Activated T-cell treated with anti-CD3 and anti-CD28 coated beads, Interleukin-2, amount 50 U/mL, for 4 hours (primary cell): ENCODE measurements at regions not wholly inside any gene's neighbourhood (a gene's known extent, or its start where the extent isn't known, plus 50 kb on each side); places are given as distances from the start of the nearest gene placed in this dataset.

Experiments
- ATAC-seq, 2 donors: fragments of 200-7000 bp; cut with Tn5 transposase; one replicate each; pipeline ENCODE4 v1.10.0; 2021
- DNase-seq: peaks from one replicate; pipeline ENCODE4 v3.0.0-alpha.2; 2020
- H3K27me3 Mint-ChIP-seq: one replicate; pipeline ENCODE4 v1.8.0; 2021; ENCODE audit warnings: low read depth, mixed read lengths
- H3K36me3 Mint-ChIP-seq: one replicate; pipeline ENCODE4 v1.8.0; 2022; ENCODE audit warnings: mixed read lengths; ENCODE audit not compliant: insufficient read depth
- H3K4me1 Mint-ChIP-seq: one replicate; pipeline ENCODE4 v1.8.0; 2021; ENCODE audit warnings: low read depth, mixed read lengths
- H3K4me3 Mint-ChIP-seq: one replicate; pipeline ENCODE4 v1.8.0; 2021; ENCODE audit warnings: mild to moderate bottlenecking, moderate library complexity, mixed read lengths
- H3K9me3 Mint-ChIP-seq: one replicate; pipeline ENCODE4 v1.8.0; 2021; ENCODE audit warnings: mixed read lengths

DNA sequence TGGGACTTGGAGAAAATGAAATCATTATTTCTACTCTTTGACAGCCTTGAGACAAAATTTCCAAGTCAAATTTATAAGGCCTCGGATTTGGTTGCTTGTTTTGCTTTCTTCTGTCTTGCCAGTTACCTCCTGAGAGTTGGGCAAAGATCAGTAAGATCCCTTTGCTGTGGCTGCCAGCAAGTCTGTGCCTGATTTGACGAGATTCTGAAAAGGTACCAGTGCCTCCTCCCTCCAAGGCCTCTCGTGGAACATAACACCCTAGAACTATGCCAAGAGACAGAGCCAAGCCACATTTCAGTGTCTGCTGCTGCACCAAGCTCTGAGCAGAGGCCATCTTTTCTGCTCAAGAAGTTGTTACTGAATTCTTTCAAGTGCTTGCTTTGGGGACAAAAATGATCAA lies 61.0 kb downstream of the GTPBP8 start:
- no peaks in the 10 kb centered on the region for H3K9me3 Mint-ChIP-seq
- ATAC-seq = no peak
- DNase-seq = no peak

DNA sequence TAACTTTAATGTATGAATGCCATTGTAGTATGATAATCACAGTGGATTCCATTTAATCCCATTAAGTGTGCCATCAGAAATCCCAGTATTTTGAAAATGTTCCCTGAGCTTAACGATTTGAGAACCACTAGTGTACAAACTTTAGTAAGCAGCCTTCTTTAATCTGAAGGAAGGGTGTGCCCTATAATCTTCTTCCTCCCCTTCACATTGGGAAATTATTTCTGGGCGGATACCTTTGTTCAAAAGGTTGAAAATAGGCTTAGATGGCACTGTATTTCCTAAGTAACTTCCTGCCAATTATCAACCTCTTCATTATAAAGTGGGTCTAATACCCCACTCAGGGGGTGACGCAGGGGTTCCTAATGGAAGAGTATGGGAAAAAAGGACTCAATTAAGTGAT lies 62.4 kb downstream of the GTPBP8 start:
- no peaks in the 10 kb centered on the region for H3K4me1 Mint-ChIP-seq
- H3K27me3 Mint-ChIP-seq = peaks cover 2% of the 10 kb centered on the region
- no peak overlapping the region for H3K4me3 Mint-ChIP-seq
- ATAC-seq = no peak
- DNase-seq = no peak
- H3K36me3 Mint-ChIP-seq = peaks cover 3% of the 10 kb centered on the region
- no peaks in the 10 kb centered on the region for H3K9me3 Mint-ChIP-seq

More for the DNA sequence above, 61.0 kb downstream of the GTPBP8 start:
- Mint-ChIP-seq H3K36me3 (no peaks in the 10 kb centered on the region), H3K4me3 (no peak overlapping the region), H3K27me3 (peaks cover 2% of the 10 kb centered on the region), H3K4me1 (no peaks in the 10 kb centered on the region)

DNA sequence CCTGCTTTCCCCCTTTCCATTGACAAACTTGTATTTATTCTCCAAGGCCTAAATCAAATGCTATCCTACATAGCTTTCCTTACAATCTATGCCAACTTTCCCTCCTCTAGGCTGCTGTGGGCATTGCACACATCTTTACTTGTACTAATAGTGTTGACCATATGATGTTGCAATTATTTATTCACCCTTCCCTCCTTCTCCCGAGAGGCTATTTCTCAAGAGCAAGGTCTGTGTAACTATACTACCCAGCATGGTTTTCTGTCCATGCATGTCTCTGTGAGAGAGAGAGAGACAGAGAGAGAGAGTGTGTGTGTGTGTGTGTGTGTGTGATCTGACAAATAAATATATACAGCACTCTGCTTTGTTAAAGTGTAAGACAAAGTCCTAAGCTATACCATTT lies 63.8 kb downstream of the GTPBP8 start:
- no peak for ATAC-seq
- no peaks in the 10 kb centered on the region for H3K4me1 Mint-ChIP-seq
- no peak overlapping the region for H3K4me3 Mint-ChIP-seq
- peaks cover 2% of the 10 kb centered on the region for H3K27me3 Mint-ChIP-seq
- H3K36me3 Mint-ChIP-seq = peaks cover 3% of the 10 kb centered on the region
- no peak for DNase-seq
- H3K9me3 Mint-ChIP-seq = no peaks in the 10 kb centered on the region

DNA sequence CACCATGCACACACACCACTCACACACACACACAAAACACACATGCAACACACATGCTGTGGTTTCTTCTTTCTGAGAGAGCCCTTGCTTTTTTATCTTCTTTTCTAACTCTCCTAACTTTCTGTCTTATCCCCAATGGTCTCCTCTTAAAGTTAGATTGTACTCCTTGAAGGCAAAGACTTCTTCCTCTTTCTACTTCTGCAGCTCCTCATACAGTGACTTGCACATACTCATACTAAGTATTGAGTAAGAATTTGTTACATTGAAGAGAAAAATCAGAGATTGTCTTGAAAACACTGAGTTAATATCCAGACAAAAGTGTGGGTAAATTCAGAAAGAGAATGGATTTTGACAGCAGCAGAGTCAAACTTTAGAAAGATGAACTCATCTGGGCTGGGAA lies 64.4 kb downstream of the GTPBP8 start:
- ATAC-seq = no peak

DNA sequence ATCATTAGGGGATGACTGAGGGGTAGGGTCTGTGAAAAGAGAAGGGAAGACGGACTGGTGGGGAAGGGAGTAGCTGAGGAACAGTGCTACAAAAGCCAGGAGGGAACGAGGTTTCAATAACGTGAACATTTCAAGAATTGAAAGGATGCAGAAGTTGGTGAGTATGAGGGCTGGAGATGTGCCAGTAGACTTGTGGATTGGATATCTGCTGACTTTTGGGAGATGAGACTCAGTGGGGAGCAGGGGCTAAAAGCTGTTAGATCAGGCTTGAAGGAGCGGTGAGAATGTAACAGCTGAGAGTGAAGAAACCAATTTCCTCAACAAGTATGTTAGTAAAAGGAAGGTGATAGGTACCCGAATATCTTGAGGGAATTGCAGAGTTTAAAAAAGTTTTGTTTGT lies 65.2 kb downstream of the GTPBP8 start:
- no peaks in the 10 kb centered on the region for H3K9me3 Mint-ChIP-seq
- H3K4me3 Mint-ChIP-seq = no peak overlapping the region
- peaks cover 2% of the 10 kb centered on the region for H3K27me3 Mint-ChIP-seq
- ATAC-seq (no peak), DNase-seq (no peak)
- peaks cover 3% of the 10 kb centered on the region for H3K36me3 Mint-ChIP-seq
- no peaks in the 10 kb centered on the region for H3K4me1 Mint-ChIP-seq

More for the DNA sequence above, 64.4 kb downstream of the GTPBP8 start:
- H3K4me3 Mint-ChIP-seq = no peak overlapping the region
- peaks cover 2% of the 10 kb centered on the region for H3K27me3 Mint-ChIP-seq
- DNase-seq = no peak
- no peaks in the 10 kb centered on the region for H3K9me3 Mint-ChIP-seq
- peaks cover 3% of the 10 kb centered on the region for H3K36me3 Mint-ChIP-seq
- no peaks in the 10 kb centered on the region for H3K4me1 Mint-ChIP-seq

DNA sequence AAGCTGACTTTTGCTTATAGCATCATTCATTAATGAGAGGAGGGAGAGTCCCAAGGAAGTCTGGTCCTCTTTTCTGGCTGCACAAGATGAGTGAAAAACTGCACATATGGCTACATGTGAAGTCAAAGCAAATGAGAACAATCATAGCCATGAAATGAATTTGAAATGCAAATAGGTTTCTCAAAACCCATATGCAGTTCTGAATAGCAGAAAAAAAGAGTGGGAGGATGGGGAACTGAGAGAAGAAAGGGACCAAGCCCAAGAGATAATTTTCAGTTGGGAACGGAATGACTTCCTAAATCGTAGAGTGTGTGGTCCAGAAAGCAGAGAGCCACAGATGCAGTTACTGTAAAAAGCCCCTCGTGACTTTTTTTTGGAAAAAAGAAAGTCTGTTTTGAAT lies 66.3 kb downstream of the GTPBP8 start:
- H3K4me1 Mint-ChIP-seq = no peaks in the 10 kb centered on the region
- H3K27me3 Mint-ChIP-seq = peaks cover 2% of the 10 kb centered on the region
- H3K9me3 Mint-ChIP-seq = no peaks in the 10 kb centered on the region
- peaks cover 10% of the 10 kb centered on the region for H3K36me3 Mint-ChIP-seq
- ATAC-seq (peak in 1 of 2 donors; percentile 21), DNase-seq (no peak)
- H3K4me3 Mint-ChIP-seq = no peak overlapping the region

DNA sequence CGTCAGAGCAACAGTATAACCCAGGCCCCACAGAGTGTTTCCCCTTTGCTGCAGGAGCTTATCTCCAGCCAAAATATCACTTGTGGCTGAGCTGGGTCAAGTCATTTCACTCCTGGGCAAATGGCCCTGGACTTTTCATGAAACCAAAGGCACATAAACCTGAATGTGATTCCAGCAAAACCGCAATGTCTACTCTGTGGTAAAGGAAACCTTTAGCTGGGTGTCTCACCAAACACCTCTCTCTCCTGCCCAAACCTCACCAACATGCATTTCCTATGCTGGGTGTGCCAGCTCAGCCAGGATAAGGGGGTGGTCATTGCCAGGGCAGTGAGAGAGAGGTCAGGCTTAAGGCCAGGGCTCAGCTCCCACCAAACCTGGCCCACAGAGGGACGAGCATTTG lies 67.4 kb downstream of the GTPBP8 start:
- Mint-ChIP-seq H3K36me3 (peaks cover 21% of the 10 kb centered on the region), H3K4me3 (no peak overlapping the region), H3K27me3 (no peaks in the 10 kb centered on the region), H3K4me1 (no peaks in the 10 kb centered on the region), H3K9me3 (no peaks in the 10 kb centered on the region)
- DNase-seq = no peak
- ATAC-seq = no peak

DNA sequence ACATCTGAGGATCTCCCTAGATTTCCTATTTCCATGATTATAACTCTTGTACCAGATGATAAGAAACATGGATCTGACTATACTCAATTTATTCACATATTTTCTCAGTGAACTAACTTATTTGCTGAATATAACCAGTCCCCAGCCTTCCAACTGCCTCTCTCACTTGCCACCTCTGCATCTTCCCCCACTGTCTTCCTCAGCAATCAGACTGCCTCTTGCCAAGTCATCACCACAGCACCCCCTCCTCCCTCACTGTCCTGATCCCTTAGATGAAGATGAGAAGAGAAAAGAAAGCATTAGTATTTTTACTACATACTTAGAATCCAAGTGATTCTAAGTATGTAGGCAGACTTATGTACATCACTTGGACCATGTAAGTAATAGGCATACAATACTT lies 71.9 kb downstream of the GTPBP8 start:
- no peaks in the 10 kb centered on the region for H3K4me1 Mint-ChIP-seq
- DNase-seq (no peak), ATAC-seq (no peak)
- no peak overlapping the region for H3K4me3 Mint-ChIP-seq
- peaks cover 19% of the 10 kb centered on the region for H3K9me3 Mint-ChIP-seq
- H3K36me3 Mint-ChIP-seq = peaks cover 54% of the 10 kb centered on the region
- H3K27me3 Mint-ChIP-seq = no peaks in the 10 kb centered on the region

DNA sequence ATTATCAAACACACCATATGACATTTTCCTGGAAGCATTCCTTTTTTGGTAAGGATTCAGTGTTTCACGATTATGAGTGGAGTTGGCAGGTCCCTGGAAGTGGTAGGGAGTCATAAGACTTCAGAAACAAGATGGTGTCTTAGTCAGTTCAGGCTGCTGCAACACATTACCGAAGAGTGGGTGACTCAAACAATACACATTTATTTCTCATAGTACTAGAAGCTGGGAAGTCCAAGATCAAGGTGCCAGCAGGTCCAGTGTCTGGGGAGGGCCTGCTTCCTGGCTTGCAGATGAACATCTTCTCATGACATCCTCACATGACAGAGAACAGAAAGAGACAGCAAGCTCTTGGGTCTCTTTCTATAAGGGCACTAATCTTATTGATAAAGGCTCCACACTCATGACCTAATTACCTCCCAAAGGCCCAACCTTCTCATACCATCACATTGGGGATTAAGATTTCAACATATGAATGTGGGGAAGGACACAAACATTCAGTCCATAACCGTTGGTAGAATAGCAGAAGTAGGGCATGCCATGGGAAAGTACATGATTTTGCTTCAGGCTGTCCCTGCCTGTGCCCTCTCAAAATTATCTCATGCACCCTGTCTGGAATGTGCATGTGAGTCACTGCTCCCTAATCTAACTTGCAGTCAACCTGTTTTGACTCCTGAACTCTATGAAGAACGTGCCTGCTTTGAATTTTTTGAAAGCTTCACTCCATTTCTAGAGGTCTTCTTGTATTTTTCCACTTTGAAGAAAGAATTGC lies 72.5 kb downstream of the GTPBP8 start:
- Mint-ChIP-seq H3K4me1 (no peaks in the 10 kb centered on the region), H3K36me3 (peaks cover 59% of the 10 kb centered on the region), H3K9me3 (peaks cover 22% of the 10 kb centered on the region), H3K4me3 (no peak overlapping the region), H3K27me3 (no peaks in the 10 kb centered on the region)
- no peak for ATAC-seq
- DNase-seq = no peak

DNA sequence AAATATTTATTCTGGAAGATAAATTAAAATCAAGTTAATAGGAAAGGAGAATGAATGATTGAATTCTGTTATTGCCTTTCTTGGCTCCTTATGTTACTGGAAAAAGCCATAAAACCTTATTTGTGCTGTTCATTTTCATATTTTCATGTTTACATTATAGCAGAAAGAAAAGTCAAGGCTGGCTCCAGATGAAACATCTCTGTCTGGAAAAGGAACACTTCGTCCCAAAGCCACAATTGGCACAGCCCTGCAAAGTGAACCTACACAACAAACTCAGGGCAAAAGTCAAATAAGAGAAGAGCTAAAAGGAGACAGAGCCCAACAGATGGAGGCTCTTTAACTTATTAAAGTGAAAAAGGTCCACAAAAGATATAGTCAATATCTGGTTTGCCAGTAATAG lies 73.4 kb downstream of the GTPBP8 start:
- Mint-ChIP-seq H3K4me1 (no peaks in the 10 kb centered on the region), H3K4me3 (no peak overlapping the region), H3K36me3 (peaks cover 63% of the 10 kb centered on the region), H3K9me3 (peaks cover 22% of the 10 kb centered on the region), H3K27me3 (no peaks in the 10 kb centered on the region)
- DNase-seq (no peak), ATAC-seq (no peak)

DNA sequence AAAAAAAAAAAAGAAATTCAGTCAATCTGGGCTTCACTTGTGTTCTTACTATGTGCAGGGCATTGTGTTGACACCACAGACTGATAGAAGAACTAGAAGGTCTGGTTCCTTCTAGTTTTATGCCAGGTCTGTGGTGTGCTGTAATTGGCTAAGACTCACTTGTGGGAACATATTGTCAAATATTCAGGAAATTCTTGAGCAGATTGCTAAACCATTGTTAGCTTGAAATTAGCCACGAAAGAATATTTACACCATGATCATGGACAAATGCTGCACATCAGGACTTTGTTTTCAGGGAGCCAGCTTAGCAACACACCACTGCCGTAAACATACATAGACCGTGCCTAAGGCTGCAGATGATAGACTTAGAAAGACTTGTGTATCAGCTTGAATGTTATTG lies 74.6 kb downstream of the GTPBP8 start:
- Mint-ChIP-seq H3K4me3 (no peak overlapping the region), H3K9me3 (peaks cover 22% of the 10 kb centered on the region), H3K36me3 (peaks cover 63% of the 10 kb centered on the region), H3K4me1 (no peaks in the 10 kb centered on the region), H3K27me3 (no peaks in the 10 kb centered on the region)
- no peak for ATAC-seq
- DNase-seq = no peak

DNA sequence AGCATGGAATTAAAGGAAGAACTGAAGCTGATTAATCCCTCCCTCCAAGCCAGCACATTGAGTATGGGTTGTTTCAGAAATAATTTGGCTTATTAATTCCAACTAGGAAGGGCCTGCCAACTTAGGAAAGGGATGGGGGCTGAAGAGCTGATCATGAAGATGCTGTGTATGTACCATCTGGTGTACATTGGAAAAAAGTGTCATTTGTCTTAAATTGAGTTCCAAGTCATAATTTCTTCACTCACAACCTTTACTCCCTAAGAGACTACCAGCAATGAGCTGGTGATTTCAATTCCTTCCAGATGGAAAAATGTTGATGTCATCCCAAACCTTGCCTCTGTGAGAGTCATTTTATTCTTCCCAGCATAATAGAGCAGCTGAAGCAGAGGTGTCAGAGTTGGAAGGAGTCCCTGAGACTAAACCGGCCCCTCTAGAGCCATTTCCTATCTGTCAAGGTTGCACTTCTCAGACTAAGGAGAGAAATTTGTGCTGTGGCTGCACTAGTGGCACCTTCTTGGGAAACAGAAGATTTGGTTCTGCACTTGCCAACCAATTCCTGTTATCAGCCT lies 79.4 kb downstream of the GTPBP8 start:
- Mint-ChIP-seq H3K4me3 (no peak overlapping the region), H3K4me1 (no peaks in the 10 kb centered on the region), H3K9me3 (peaks cover 22% of the 10 kb centered on the region), H3K36me3 (peaks cover 37% of the 10 kb centered on the region), H3K27me3 (no peaks in the 10 kb centered on the region)
- ATAC-seq = no peak
- no peak for DNase-seq

DNA sequence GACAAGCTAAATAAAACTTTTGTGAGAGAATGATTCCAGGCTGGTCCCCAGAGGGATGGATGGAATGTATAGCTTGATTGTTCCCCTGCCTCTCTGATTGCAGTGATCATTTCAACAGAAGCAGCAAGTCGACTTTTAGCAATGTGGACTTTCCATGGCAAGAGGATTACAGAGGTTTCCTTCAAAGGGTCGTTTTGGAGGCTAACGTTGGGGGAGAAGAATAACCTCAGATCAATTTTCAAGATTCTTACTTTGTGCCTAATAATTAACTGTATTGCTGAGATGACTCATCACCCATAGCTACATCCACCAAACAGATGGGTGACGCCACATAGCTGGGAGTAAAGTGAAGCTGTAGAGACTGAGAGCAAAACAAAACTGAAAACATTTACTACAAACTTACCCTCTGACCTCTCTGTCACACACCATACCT lies 79.9 kb downstream of the GTPBP8 start:
- H3K27me3 Mint-ChIP-seq = no peaks in the 10 kb centered on the region
- DNase-seq (no peak), ATAC-seq (no peak)
- peaks cover 22% of the 10 kb centered on the region for H3K9me3 Mint-ChIP-seq
- H3K36me3 Mint-ChIP-seq = peaks cover 34% of the 10 kb centered on the region
- no peak overlapping the region for H3K4me3 Mint-ChIP-seq
- no peaks in the 10 kb centered on the region for H3K4me1 Mint-ChIP-seq

DNA sequence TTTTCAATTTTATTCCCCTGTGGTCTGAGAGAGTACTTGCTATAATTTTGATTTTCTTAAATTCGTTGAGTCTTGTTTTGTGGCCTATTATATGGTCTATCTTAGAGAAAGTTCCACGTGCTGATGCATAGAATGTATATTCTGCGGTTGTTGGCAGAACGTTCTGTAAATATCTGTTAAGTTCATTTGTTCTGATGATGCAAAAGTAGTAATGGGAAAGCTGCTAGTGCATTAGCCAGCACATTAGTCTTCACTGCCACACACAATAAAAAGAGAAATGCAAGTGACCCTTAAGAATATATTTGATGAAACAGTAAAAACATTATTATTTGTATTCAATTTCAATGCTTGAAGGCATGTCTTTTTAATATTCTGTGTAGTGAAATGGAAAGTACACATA lies 84.8 kb downstream of the GTPBP8 start:
- Mint-ChIP-seq H3K27me3 (no peaks in the 10 kb centered on the region), H3K9me3 (no peaks in the 10 kb centered on the region), H3K4me3 (no peak overlapping the region), H3K36me3 (peaks cover 12% of the 10 kb centered on the region), H3K4me1 (no peaks in the 10 kb centered on the region)
- DNase-seq (no peak), ATAC-seq (no peak)

DNA sequence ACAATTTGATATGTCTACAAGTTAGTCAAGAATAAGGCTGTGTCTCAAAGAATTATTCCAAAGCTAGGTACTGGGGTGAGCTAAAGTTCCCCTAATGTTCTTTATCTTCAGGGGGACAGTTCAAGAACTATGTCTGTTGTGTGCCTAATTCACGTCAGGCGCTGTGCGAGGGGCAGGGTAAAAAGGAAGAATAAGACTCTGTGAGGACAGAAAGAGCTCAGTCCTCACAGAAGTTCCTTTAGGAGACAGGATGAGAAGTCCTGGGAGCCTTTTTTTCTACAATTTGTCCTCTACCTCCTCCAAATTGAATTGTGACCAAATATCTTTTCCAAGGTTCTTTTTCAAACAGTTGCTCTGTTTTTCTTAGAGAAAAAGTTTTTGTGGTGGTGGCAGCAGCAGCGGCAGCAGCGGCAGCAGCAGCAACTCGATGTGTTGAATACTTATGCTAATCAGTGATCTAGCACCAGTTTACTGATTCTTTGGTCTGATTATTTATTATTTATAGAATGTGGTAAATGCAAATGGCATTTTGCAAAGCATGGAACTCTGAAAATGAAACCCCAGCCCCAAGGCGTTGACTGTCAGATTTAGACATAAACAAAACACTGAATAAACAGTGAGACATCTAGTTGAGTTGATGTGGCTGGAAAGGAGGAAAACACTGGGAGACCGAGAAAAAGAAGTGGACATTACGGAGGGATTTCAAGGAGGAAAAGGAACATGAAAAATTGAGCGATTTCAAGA lies 88.6 kb downstream of the GTPBP8 start:
- no peaks in the 10 kb centered on the region for H3K27me3 Mint-ChIP-seq

More for the DNA sequence above, 88.6 kb downstream of the GTPBP8 start:
- Mint-ChIP-seq H3K9me3 (no peaks in the 10 kb centered on the region), H3K4me3 (no peak overlapping the region), H3K4me1 (no peaks in the 10 kb centered on the region), H3K36me3 (peaks cover 9% of the 10 kb centered on the region)
- DNase-seq (no peak), ATAC-seq (no peak)
